IMR-90 (cell line): ENCODE measurements at regions not wholly inside any gene's neighbourhood (a gene's known extent, or its start where the extent isn't known, plus 50 kb on each side); places are given as distances from the start of the nearest gene placed in this dataset.

Source experiments
- ATAC-seq: fragments of 200-7000 bp; cut with Tn5 transposase; 2 replicates; pipeline ENCODE4 v1.9.1; 2020; ENCODE audit warnings: low read depth, mild to moderate bottlenecking, moderate library complexity
- BruUV-seq: library from RNA; stranded (reverse); fragments of 400-500 nt; replicated peaks from 2 replicates; lab custom pipeline; 2021; lab: Mats Ljungman, UMichigan
- CTCF ChIA-PET: fragments of 300-600 bp; formaldehyde crosslinking; extraction: SDS; loops from one replicate; lab custom pipeline; 2021; ENCODE audit warnings: antibody characterized with exemption; lab: Yijun Ruan, JAX
- POLR2A ChIA-PET: fragments of 300-600 bp; sonication (Branson Sonifier 250); formaldehyde crosslinking; loops from one replicate; lab custom pipeline; 2022; ENCODE audit warnings: antibody characterized with exemption; ENCODE audit not compliant: unreplicated experiment; lab: Charles Lee
- DNase-seq: peaks from one replicate; pipeline ENCODE4 v3.0.0; 2013
- H2AFZ ChIP-seq: replicated peaks from 2 replicates; pipeline ENCODE3; 2013; ENCODE audit warnings: low read length, mild to moderate bottlenecking; ENCODE audit not compliant: poor library complexity
- H2AK5ac ChIP-seq: 2 replicates; pipeline ENCODE4 v1.6.1; 2013; ENCODE audit warnings: low read depth, low read length, inconsistent platforms
- H2AK9ac ChIP-seq: replicated peaks from 2 replicates; pipeline ENCODE3; 2013; ENCODE audit warnings: mild to moderate bottlenecking, low read depth, low read length, moderate library complexity; ENCODE audit not compliant: poor library complexity
- H2BK120ac ChIP-seq: 2 replicates; pipeline ENCODE4 v1.6.1; 2013; ENCODE audit warnings: low read depth, low read length, inconsistent platforms
- H2BK15ac ChIP-seq: 3 replicates; pipeline ENCODE4 v1.6.1; 2013; ENCODE audit warnings: low read depth, low read length, inconsistent platforms
- H2BK20ac ChIP-seq: 2 replicates; pipeline ENCODE4 v1.6.1; 2013; ENCODE audit warnings: low read depth, mild to moderate bottlenecking, inconsistent platforms, low read length, moderate library complexity
- H2BK5ac ChIP-seq: 2 replicates; pipeline ENCODE4 v1.6.1; 2013; ENCODE audit warnings: mild to moderate bottlenecking, low read depth, low read length, inconsistent platforms; ENCODE audit not compliant: poor library complexity, severe bottlenecking
- H3K14ac ChIP-seq: replicated peaks from 2 replicates; pipeline ENCODE4 v1.6.1; 2013; ENCODE audit warnings: low read depth, low read length, inconsistent platforms
- H3K18ac ChIP-seq: 2 replicates; pipeline ENCODE4 v1.6.1; 2013; ENCODE audit warnings: low read depth, low read length, control low read depth
- H3K23ac ChIP-seq: 2 replicates; pipeline ENCODE4 v1.6.1; 2013; ENCODE audit warnings: low read depth, low read length, inconsistent platforms
- H3K27ac ChIP-seq: 2 replicates; pipeline ENCODE4 v1.5.1; 2013; ENCODE audit warnings: mild to moderate bottlenecking, control low read depth, low read length; ENCODE audit not compliant: insufficient read depth
- H3K27me3 ChIP-seq: 2 replicates; pipeline ENCODE4 v1.6.1; 2013; ENCODE audit warnings: low read length; ENCODE audit not compliant: control insufficient read depth, insufficient read depth
- H3K36me3 ChIP-seq: 2 replicates; pipeline ENCODE4 v1.6.1; 2013; ENCODE audit warnings: low read length, mixed read lengths; ENCODE audit not compliant: control insufficient read depth, insufficient read depth
- H3K4ac ChIP-seq: 2 replicates; pipeline ENCODE4 v1.6.1; 2013; ENCODE audit warnings: low read depth, low read length, inconsistent platforms
- H3K4me1 ChIP-seq: 2 replicates; pipeline ENCODE4 v1.6.1; 2013; ENCODE audit warnings: low read length, mixed read lengths; ENCODE audit not compliant: control insufficient read depth, insufficient read depth
- H3K4me2 ChIP-seq: 2 replicates; pipeline ENCODE4 v1.6.1; 2013; ENCODE audit warnings: low read depth, mild to moderate bottlenecking, control low read depth, low read length, moderate library complexity
- H3K4me3 ChIP-seq: 2 replicates; pipeline ENCODE4 v1.5.1; 2013; ENCODE audit warnings: low read depth, mild to moderate bottlenecking, control low read depth, low read length, moderate library complexity; ENCODE audit not compliant: insufficient read depth
- H3K56ac ChIP-seq: 2 replicates; pipeline ENCODE4 v1.6.1; 2013; ENCODE audit warnings: low read length, inconsistent platforms; ENCODE audit not compliant: insufficient read depth; ENCODE audit errors: extremely low read depth
- H3K79me1 ChIP-seq, 2 experiments: 2 replicates each; pipeline ENCODE4 v1.6.1; 2013; ENCODE audit warnings: low read length in 2 of 2, inconsistent platforms in 1 of 2, low read depth in 1 of 2
- H3K9ac ChIP-seq: 2 replicates; pipeline ENCODE4 v1.6.1; 2013; ENCODE audit warnings: low read depth, low read length, control low read depth
- H3K9me1 ChIP-seq: 2 replicates; pipeline ENCODE4 v1.6.1; 2013; ENCODE audit warnings: low read length, inconsistent platforms; ENCODE audit not compliant: insufficient read depth
- H3K9me3 ChIP-seq: 2 replicates; pipeline ENCODE4 v1.6.1; 2013; ENCODE audit warnings: low read length; ENCODE audit not compliant: control insufficient read depth, insufficient read depth
- H4K20me1 ChIP-seq: 2 replicates; pipeline ENCODE4 v1.6.1; 2013; ENCODE audit warnings: low read length, inconsistent platforms; ENCODE audit not compliant: insufficient read depth
- H4K5ac ChIP-seq: 2 replicates; pipeline ENCODE4 v1.6.1; 2013; ENCODE audit warnings: mild to moderate bottlenecking, low read depth, low read length, control low read depth
- H4K8ac ChIP-seq, 2 experiments: 2 replicates each; pipeline ENCODE4 v1.6.1; 2013; ENCODE audit warnings: low read depth in 2 of 2, low read length in 2 of 2, control low read depth in 1 of 2, inconsistent platforms in 1 of 2
- H4K91ac ChIP-seq: 2 replicates; pipeline ENCODE4 v1.6.1; 2013; ENCODE audit warnings: low read depth, low read length, inconsistent platforms; ENCODE audit not compliant: insufficient read depth
- BHLHE40 ChIP-seq: fragments of 150-350 bp; IDR thresholded peaks from 2 replicates; pipeline ENCODE4 v1.6.1; 2016; ENCODE audit warnings: mild to moderate bottlenecking, low read depth, low read length
- CEBPB ChIP-seq: IDR thresholded peaks from 2 replicates; pipeline ENCODE4 v1.6.1; 2012; ENCODE audit warnings: low read depth, low read length, improper control_type of control experiment
- CTCF ChIP-seq: conservative IDR thresholded peaks from 2 replicates; pipeline ENCODE4 v1.5.1; 2012; ENCODE audit warnings: mild to moderate bottlenecking, low read depth, low read length, improper control_type of control experiment
- FOS ChIP-seq: fragments of 150-350 bp; IDR thresholded peaks from 2 replicates; pipeline ENCODE4 v1.6.1; 2016; ENCODE audit warnings: low read depth, low read length
- MXI1 ChIP-seq: IDR thresholded peaks from 2 replicates; pipeline ENCODE4 v1.6.1; 2012; ENCODE audit warnings: low read depth, mild to moderate bottlenecking, low read length, moderate library complexity, borderline replicate concordance
- NFE2L2 ChIP-seq: fragments of 150-350 bp; IDR thresholded peaks from 2 replicates; pipeline ENCODE4 v1.6.1; 2016; ENCODE audit warnings: low read depth, mild to moderate bottlenecking, low read length
- POLR2A ChIP-seq: IDR thresholded peaks from 2 replicates; pipeline ENCODE4 v1.6.1; 2012; ENCODE audit warnings: mild to moderate bottlenecking, low read depth, low read length
- RAD21 ChIP-seq: IDR thresholded peaks from 2 replicates; pipeline ENCODE4 v1.6.1; 2012; ENCODE audit warnings: low read length, improper control_type of control experiment
- RCOR1 ChIP-seq: IDR thresholded peaks from 2 replicates; pipeline ENCODE4 v1.6.1; 2012; ENCODE audit warnings: mild to moderate bottlenecking, low read length, improper control_type of control experiment; ENCODE audit not compliant: insufficient replicate concordance
- RFX5 ChIP-seq: IDR thresholded peaks from 2 replicates; pipeline ENCODE4 v1.8.0; 2012; ENCODE audit warnings: low read depth, mild to moderate bottlenecking, low read length, moderate library complexity
- SMC3 ChIP-seq: fragments of 150-350 bp; IDR thresholded peaks from 2 replicates; pipeline ENCODE4 v1.6.1; 2016; ENCODE audit warnings: low read depth, mild to moderate bottlenecking, antibody characterized with exemption, low read length, moderate library complexity
- WGBS, 2 experiments: methylation state at CpG; one replicate each; pipeline versions ENCODE4 v1.1.5 to v1.1.7; 2013; ENCODE audit warnings: missing lambda C conversion rate in 2 of 2; ENCODE audit not compliant: insufficient read length in 1 of 2; ENCODE audit errors: extremely low coverage in 2 of 2; 5-methylcytosine and 5-hydroxymethylcytosine counted together
- dilution Hi-C: fragments of 300-500 bp; cut with HindIII; formaldehyde crosslinking; loops from one replicate; pipeline ENCODE4 v1.14.3; 2018; ENCODE audit warnings: low sequenced_read_pairs; ENCODE audit not compliant: unreplicated experiment
- in situ Hi-C: fragments of 300-500 bp; cut with MboI; formaldehyde crosslinking; loops from 3 replicates; pipeline ENCODE4 v1.14.3; 2019; ENCODE audit warnings: low sequenced_read_pairs, inconsistent platforms, mixed read lengths
- intact Hi-C: fragments of 100-400 bp; cut with micrococcal nuclease; formaldehyde crosslinking; loops from 2 replicates; pipeline ENCODE4 v1.10.0; 2022
- TF ChIP-seq, protein P1 (sequence below): fragments of 150-350 bp; IDR thresholded peaks from 2 replicates; pipeline ENCODE4 v1.6.1; 2017; ENCODE audit warnings: mild to moderate bottlenecking, antibody characterized with exemption, low read length, low read depth

GRCh38 chr6:74863968-74864367 is 341.9 kb downstream of the COL12A1 start:
- intact Hi-C loops (no loop called here), in situ Hi-C loops (no loop called here), dilution Hi-C loops (no loop called here)
- Histone ChIP-seq H3K56ac (no peak overlapping the region), H3K79me1 (no peaks in the 10 kb centered on the region), H4K91ac (no peak overlapping the region), H3K27me3 (no peaks in the 10 kb centered on the region), H2BK15ac (no peak overlapping the region), H4K5ac (no peak overlapping the region), H2BK120ac (no peak overlapping the region), H4K20me1 (no peaks in the 10 kb centered on the region), H2BK20ac (no peak overlapping the region), H3K9me3 (no peaks in the 10 kb centered on the region), H3K27ac (no peak overlapping the region), H2AK9ac (no peak overlapping the region), H3K18ac (no peak overlapping the region), H3K36me3 (no peaks in the 10 kb centered on the region), H3K4me3 (no peak overlapping the region), H3K9ac (no peak overlapping the region), H3K23ac (no peak overlapping the region), H3K9me1 (no peaks in the 10 kb centered on the region), H2AK5ac (no peak overlapping the region), H2AFZ (no peak overlapping the region), H3K4me1 (no peaks in the 10 kb centered on the region), H3K4me2 (no peak overlapping the region), H4K8ac (no peak overlapping the region), H3K4ac (no peak overlapping the region), H3K14ac (no peak overlapping the region), H2BK5ac (no peak overlapping the region)
- WGBS, 2 experiments: no CpG with 5 or more reads among the region's 1 CpG
- ChIA-PET POLR2A (no interaction called here), CTCF (no interaction called here)
- no peak for TF ChIP-seq MXI1
- TF ChIP-seq CEBPB: no peak
- no peak for TF ChIP-seq RFX5
- no peak for TF ChIP-seq RCOR1
- no peak for TF ChIP-seq RAD21
- no peak for TF ChIP-seq BHLHE40
- no peak for TF ChIP-seq FOS
- no peak for TF ChIP-seq POLR2A
- no peak for TF ChIP-seq SMC3
- no peak for TF ChIP-seq NFE2L2
- TF ChIP-seq CTCF: no peak
- TF ChIP-seq, protein P1, sequence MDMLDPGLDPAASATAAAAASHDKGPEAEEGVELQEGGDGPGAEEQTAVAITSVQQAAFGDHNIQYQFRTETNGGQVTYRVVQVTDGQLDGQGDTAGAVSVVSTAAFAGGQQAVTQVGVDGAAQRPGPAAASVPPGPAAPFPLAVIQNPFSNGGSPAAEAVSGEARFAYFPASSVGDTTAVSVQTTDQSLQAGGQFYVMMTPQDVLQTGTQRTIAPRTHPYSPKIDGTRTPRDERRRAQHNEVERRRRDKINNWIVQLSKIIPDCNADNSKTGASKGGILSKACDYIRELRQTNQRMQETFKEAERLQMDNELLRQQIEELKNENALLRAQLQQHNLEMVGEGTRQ: no peak
- ATAC-seq (no peak), DNase-seq (no peak)
- no TSS peak for BruUV-seq
